T-helper 2 cell treated with Interferon-gamma antibody and Interleukin-4, amounts not matched to agents 5 μg/mL and 100 μg/mL, for 36 hours (primary cell): ENCODE measurements at regions not wholly inside any gene's neighbourhood (a gene's known extent, or its start where the extent isn't known, plus 50 kb on each side); places are given as distances from the start of the nearest gene placed in this dataset.

Experiments used
- DNase-seq: peaks from one replicate; pipeline ENCODE4 v3.0.0; 2021; ENCODE audit warnings: low spot score
- H3K27ac Mint-ChIP-seq: one replicate; pipeline ENCODE4 v1.8.0; 2021; ENCODE audit warnings: mild to moderate bottlenecking, mixed read lengths
- H3K27me3 Mint-ChIP-seq: one replicate; pipeline ENCODE4 v1.8.0; 2021; ENCODE audit warnings: low read depth, mixed read lengths
- H3K36me3 Mint-ChIP-seq: one replicate; pipeline ENCODE4 v1.8.0; 2021; ENCODE audit warnings: low read depth, mixed read lengths
- H3K4me1 Mint-ChIP-seq: one replicate; pipeline ENCODE4 v1.8.0; 2021; ENCODE audit warnings: low read depth, mixed read lengths
- H3K4me3 Mint-ChIP-seq: one replicate; pipeline ENCODE4 v1.8.0; 2022; ENCODE audit warnings: mild to moderate bottlenecking, moderate library complexity, mixed read lengths
- H3K9me3 Mint-ChIP-seq: one replicate; pipeline ENCODE4 v1.8.0; 2021; ENCODE audit warnings: mixed read lengths

- Mint-ChIP-seq H3K4me1 (no peaks in the 10 kb centered on the region), H3K36me3 (no peaks in the 10 kb centered on the region), H3K27ac (no peak overlapping the region), H3K4me3 (no peak overlapping the region), H3K27me3 (no peaks in the 10 kb centered on the region), H3K9me3 (peaks cover 17% of the 10 kb centered on the region)
- DNase-seq: no peak
Observed at GRCh38 chr16:65667011-65667578, 545.2 kb upstream of the CDH11 start.

- Mint-ChIP-seq H3K27me3 (no peaks in the 10 kb centered on the region), H3K9me3 (peaks cover 14% of the 10 kb centered on the region), H3K27ac (no peak overlapping the region), H3K4me3 (no peak overlapping the region), H3K36me3 (no peaks in the 10 kb centered on the region), H3K4me1 (no peaks in the 10 kb centered on the region)
- no peak for DNase-seq
Observed at GRCh38 chr16:65666132-65666941, 544.5 kb upstream of the CDH11 start.

GRCh38 chr16:65665586-65665985, 543.7 kb upstream of the CDH11 start:
- Mint-ChIP-seq H3K4me3 (no peak overlapping the region), H3K27me3 (no peaks in the 10 kb centered on the region), H3K9me3 (peaks cover 14% of the 10 kb centered on the region), H3K36me3 (no peaks in the 10 kb centered on the region), H3K4me1 (no peaks in the 10 kb centered on the region), H3K27ac (no peak overlapping the region)
- DNase-seq: no peak

- Mint-ChIP-seq H3K27me3 (no peaks in the 10 kb centered on the region), H3K27ac (no peak overlapping the region), H3K9me3 (peaks cover 16% of the 10 kb centered on the region), H3K4me1 (no peaks in the 10 kb centered on the region), H3K4me3 (no peak overlapping the region), H3K36me3 (no peaks in the 10 kb centered on the region)
- DNase-seq: no peak
Observed at GRCh38 chr16:65663774-65664173, 541.9 kb upstream of the CDH11 start.

- Mint-ChIP-seq H3K36me3 (no peaks in the 10 kb centered on the region), H3K9me3 (peaks cover 16% of the 10 kb centered on the region), H3K4me1 (no peaks in the 10 kb centered on the region), H3K27ac (no peak overlapping the region), H3K4me3 (no peak overlapping the region), H3K27me3 (no peaks in the 10 kb centered on the region)
- DNase-seq: no peak
Observed at GRCh38 chr16:65662256-65662655, 540.4 kb upstream of the CDH11 start.

GRCh38 chr16:65661558-65661957, 539.7 kb upstream of the CDH11 start:
- no peaks in the 10 kb centered on the region for H3K36me3 Mint-ChIP-seq
- H3K27ac Mint-ChIP-seq: no peak overlapping the region
- no peak for DNase-seq
- H3K4me3 Mint-ChIP-seq: no peak overlapping the region
- no peaks in the 10 kb centered on the region for H3K4me1 Mint-ChIP-seq
- peaks cover 16% of the 10 kb centered on the region for H3K9me3 Mint-ChIP-seq
- H3K27me3 Mint-ChIP-seq: no peaks in the 10 kb centered on the region

GRCh38 chr16:65660390-65660789, 538.5 kb upstream of the CDH11 start:
- Mint-ChIP-seq H3K9me3 (peaks cover 16% of the 10 kb centered on the region), H3K27me3 (no peaks in the 10 kb centered on the region), H3K4me1 (no peaks in the 10 kb centered on the region), H3K4me3 (no peak overlapping the region), H3K36me3 (no peaks in the 10 kb centered on the region), H3K27ac (no peak overlapping the region)
- no peak for DNase-seq

- peaks cover 16% of the 10 kb centered on the region for H3K9me3 Mint-ChIP-seq
- no peaks in the 10 kb centered on the region for H3K27me3 Mint-ChIP-seq
- DNase-seq: no peak
Observed at GRCh38 chr16:65659758-65660157, 537.9 kb upstream of the CDH11 start.

GRCh38 chr16:65658787-65659220, 536.9 kb upstream of the CDH11 start:
- Mint-ChIP-seq H3K4me1 (no peaks in the 10 kb centered on the region), H3K27me3 (no peaks in the 10 kb centered on the region), H3K9me3 (peaks cover 10% of the 10 kb centered on the region), H3K36me3 (no peaks in the 10 kb centered on the region), H3K4me3 (no peak overlapping the region), H3K27ac (no peak overlapping the region)
- no peak for DNase-seq

More at GRCh38 chr16:65659758-65660157, 537.9 kb upstream of the CDH11 start:
- Mint-ChIP-seq H3K4me3 (no peak overlapping the region), H3K4me1 (no peaks in the 10 kb centered on the region), H3K36me3 (no peaks in the 10 kb centered on the region), H3K27ac (no peak overlapping the region)

- Mint-ChIP-seq H3K4me1 (no peaks in the 10 kb centered on the region), H3K4me3 (no peak overlapping the region), H3K27me3 (no peaks in the 10 kb centered on the region), H3K36me3 (no peaks in the 10 kb centered on the region), H3K9me3 (peaks cover 7% of the 10 kb centered on the region), H3K27ac (no peak overlapping the region)
- no peak for DNase-seq
Observed at GRCh38 chr16:65658349-65658748, 536.5 kb upstream of the CDH11 start.

GRCh38 chr16:65657556-65657955, 535.7 kb upstream of the CDH11 start:
- Mint-ChIP-seq H3K9me3 (peaks cover 4% of the 10 kb centered on the region), H3K27me3 (no peaks in the 10 kb centered on the region), H3K36me3 (no peaks in the 10 kb centered on the region), H3K27ac (no peak overlapping the region), H3K4me1 (no peaks in the 10 kb centered on the region), H3K4me3 (no peak overlapping the region)
- no peak for DNase-seq

- DNase-seq: no peak
- Mint-ChIP-seq H3K36me3 (no peaks in the 10 kb centered on the region), H3K27ac (no peak overlapping the region), H3K4me3 (no peak overlapping the region), H3K9me3 (peaks cover 6% of the 10 kb centered on the region), H3K27me3 (no peaks in the 10 kb centered on the region), H3K4me1 (no peaks in the 10 kb centered on the region)
Observed at GRCh38 chr16:65657071-65657494, 535.2 kb upstream of the CDH11 start.

GRCh38 chr16:65655802-65656201, 533.9 kb upstream of the CDH11 start:
- Mint-ChIP-seq H3K36me3 (no peaks in the 10 kb centered on the region), H3K27ac (no peak overlapping the region), H3K4me3 (no peak overlapping the region), H3K9me3 (peaks cover 13% of the 10 kb centered on the region), H3K4me1 (no peaks in the 10 kb centered on the region), H3K27me3 (no peaks in the 10 kb centered on the region)
- no peak for DNase-seq

GRCh38 chr16:65648101-65648500, 526.2 kb upstream of the CDH11 start:
- H3K9me3 Mint-ChIP-seq: peaks cover 8% of the 10 kb centered on the region
- H3K36me3 Mint-ChIP-seq: no peaks in the 10 kb centered on the region
- H3K4me1 Mint-ChIP-seq: no peaks in the 10 kb centered on the region
- no peak overlapping the region for H3K4me3 Mint-ChIP-seq
- DNase-seq: no peak
- H3K27ac Mint-ChIP-seq: no peak overlapping the region
- no peaks in the 10 kb centered on the region for H3K27me3 Mint-ChIP-seq
